ENCODE measurements at regions not wholly inside any gene's neighbourhood (a gene's known extent, or its start where the extent isn't known, plus 50 kb on each side); places are given as distances from the start of the nearest gene placed in this dataset.

- TF ChIP-seq CTCF (IDR thresholded peaks at IDR 0.05; ENCODE audit: poor library complexity, severe bottlenecking) (peak; percentile 89), EP300 (conservative IDR thresholded peaks at IDR 0.05; ENCODE audit: poor library complexity, severe bottlenecking) (no peak), EZH2 (IDR thresholded peaks at IDR 0.05; ENCODE audit: borderline replicate concordance, insufficient read depth, low read length, poor library complexity, severe bottlenecking) (no peak), REST (IDR thresholded peaks at IDR 0.05; ENCODE audit: borderline replicate concordance) (no peak), RAD21 (conservative IDR thresholded peaks at IDR 0.05) (peak; percentile 95)
These were observed 751.7 kb upstream of the GOLIM4 start for GRCh38 chr3:168847291-168847883.
